ENCODE measurements at regions not wholly inside any gene's neighbourhood (a gene's known extent, or its start where the extent isn't known, plus 50 kb on each side); places are given as distances from the start of the nearest gene placed in this dataset.

DNA sequence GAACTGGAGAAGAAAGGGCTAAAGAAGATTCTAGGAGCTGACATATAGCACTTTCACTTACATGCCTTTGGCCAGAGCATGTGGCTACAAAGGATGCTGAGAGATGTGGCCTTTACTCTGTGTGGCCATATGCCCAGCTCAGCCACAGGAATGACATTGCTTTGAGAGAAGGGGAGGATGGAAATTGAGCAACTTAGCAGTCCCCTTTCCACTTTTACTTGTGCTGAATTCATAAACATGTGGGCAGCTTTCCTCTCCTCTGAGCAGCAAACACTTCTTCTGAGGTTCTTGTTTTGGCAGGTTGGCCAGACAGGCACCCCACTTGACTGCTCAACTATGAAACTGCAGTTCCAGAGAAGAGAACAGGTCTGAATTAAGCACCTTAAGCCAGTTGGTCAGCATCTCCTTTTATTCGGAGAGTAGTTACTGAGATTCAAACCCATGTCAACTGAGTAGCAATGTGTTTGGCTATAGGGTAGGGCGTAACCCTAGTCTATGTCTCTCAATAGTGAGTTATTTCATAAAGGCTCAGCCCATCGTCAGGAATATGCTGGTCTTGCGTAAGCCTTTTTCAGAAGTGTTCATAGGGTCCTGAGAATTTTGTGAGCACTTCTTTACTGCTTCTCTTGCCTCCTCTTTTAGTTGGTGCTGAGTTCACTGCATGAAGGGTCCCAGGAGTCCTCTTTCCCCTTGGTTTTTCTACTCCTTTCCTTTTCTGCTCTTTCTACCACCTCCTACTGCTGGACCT is 134.5 kb downstream of the PALM2AKAP2 start:
- no peak for DNase-seq

- no peak for DNase-seq
Observed at GRCh38 chr9:109916316-109916715, 136.3 kb downstream of the PALM2AKAP2 start.

DNA sequence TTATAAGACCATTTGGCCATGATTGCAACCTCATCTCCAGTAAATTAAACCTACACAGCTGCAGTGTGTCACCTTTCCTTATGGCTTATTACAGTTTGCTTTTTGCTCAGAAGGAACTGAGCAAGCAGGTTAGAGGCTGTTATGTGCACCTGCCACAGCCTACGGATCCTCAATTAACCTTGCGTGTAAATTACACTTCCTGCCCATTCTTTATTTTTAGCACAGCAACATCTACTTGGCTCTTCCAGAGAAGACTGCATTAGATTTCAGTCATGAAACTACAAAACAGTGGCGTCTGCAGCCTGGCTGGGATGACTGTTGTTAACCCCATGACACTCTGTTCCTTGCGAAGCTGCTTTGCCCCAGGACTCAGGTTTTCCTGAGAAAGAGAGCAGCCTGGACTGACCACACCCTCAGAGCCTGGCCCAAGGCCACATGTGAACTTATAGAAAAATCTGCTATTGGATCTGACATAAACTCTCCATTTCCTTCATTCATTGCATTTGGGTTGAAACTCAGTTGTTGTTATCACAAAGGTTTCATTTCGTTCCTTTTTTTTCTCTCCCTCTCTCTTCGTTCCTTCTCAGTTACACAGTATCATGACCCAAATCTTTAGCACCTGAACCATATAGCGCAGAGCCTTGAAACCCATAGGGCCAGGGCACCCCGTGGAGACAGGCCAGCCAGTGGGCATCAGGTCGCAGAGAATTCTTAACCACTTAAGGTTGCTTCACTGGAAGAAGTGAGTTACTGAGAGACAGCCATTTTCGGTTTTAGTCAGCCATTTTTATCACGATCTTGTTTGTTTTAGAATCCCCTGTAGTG is 138.6 kb downstream of the PALM2AKAP2 start:
- no peak for DNase-seq

DNA sequence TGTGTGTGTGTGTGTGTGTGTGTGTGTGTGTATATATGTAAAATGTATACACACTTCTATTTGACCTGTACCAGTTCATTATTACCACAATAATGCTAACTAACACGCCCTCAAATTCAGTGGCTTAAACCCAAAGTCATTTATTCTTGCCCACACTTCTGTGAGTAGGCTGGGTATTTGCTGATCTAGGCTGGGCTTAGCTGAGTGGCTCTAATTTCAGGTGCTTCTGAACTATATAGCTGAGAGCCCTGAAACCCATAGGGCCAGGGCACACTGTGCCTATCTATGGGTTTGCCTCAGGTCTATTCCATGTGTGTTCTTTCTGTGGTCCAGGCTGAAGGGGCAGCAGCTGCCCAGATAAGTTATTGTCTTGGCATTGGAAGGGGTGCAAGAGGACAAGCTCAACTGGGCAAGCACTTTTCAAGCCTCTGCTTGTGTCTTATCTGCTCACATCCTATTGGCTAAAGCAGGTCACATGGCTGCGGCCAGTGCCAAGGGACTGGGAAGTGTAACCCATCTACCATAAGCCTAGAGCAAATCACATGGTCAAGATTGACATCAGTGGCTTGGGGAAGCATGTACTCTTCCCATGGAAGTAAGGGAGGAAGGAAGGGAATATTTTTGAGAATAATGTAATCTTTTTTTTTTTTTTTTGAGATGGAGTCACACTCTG is 139.9 kb downstream of the PALM2AKAP2 start:
- no peak for DNase-seq

GRCh38 chr9:109922617-109923470 is 142.8 kb downstream of the PALM2AKAP2 start:
- no peak for DNase-seq

DNA sequence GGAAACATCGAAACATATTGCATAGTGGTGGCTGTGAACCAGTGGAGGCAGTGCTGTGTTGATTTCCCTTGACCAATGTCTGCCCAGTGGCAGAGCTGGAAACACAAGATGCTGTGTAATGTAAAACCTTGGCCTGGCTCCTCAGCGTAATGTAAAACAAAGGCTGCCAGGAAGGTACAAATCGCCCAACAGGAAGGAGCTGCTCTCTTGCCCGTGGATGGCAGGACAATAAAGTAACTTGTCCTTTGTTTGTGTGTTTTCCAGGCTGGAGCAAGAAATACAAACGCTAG is 143.4 kb downstream of the PALM2AKAP2 start:
- DNase-seq = no peak

DNA sequence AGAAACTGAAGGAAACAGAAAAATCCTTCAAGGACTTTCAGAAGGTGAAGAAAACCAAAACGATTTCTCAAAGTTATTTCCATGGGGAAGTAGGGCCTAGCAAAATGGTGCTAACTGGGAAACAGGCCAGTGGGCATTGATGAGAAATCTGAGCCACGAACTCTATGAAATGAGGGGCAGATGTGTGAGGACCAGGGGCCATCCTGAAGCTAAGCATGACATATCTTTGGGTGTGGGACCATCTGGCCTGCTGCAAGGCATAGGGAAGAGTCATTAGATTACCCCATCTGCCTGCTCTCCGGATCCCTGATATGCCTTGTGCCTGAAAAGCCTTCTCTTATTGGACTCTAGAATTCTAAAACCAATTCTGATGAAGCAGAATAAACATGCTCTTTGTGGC is 143.8 kb downstream of the PALM2AKAP2 start:
- no peak for DNase-seq

- no peak for DNase-seq
Observed at GRCh38 chr9:109925799-109926198, 145.8 kb downstream of the PALM2AKAP2 start.

GRCh38 chr9:109926421-109926869 is 146.4 kb downstream of the PALM2AKAP2 start:
- DNase-seq = no peak

DNA sequence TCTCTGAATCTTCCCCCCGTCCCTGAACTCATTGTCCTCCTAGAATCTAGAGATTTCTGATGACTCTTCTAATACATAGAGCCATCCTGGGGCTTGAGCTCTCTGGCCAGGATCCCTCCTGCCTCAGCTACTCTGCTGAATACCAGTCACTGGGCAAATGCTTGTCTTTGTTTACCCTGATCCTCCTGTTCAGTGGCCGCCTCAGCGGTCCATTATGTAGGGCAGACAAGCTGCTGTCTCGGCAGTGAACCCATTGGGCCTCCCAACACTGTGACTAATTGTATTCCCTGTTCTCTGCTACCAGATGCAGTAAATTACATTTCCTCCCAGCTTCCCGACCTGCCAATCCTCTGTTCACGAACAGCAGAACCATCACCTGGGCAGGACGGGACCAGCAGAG is 151.6 kb downstream of the PALM2AKAP2 start:
- DNase-seq = no peak

- no peak for DNase-seq
Observed at GRCh38 chr9:109934136-109934856, 154.3 kb downstream of the PALM2AKAP2 start.

- DNase-seq = no peak
Observed at GRCh38 chr9:109934857-109935215, 154.8 kb downstream of the PALM2AKAP2 start.

GRCh38 chr9:109935406-109936087 is 155.5 kb downstream of the PALM2AKAP2 start:
- DNase-seq = no peak

- no peak for DNase-seq
Observed at GRCh38 chr9:109937861-109938453, 158.0 kb downstream of the PALM2AKAP2 start.

GRCh38 chr9:109939698-109940342 is 159.8 kb downstream of the PALM2AKAP2 start:
- no peak for DNase-seq

GRCh38 chr9:109940561-109940960 is 160.6 kb downstream of the PALM2AKAP2 start:
- DNase-seq = no peak

DNA sequence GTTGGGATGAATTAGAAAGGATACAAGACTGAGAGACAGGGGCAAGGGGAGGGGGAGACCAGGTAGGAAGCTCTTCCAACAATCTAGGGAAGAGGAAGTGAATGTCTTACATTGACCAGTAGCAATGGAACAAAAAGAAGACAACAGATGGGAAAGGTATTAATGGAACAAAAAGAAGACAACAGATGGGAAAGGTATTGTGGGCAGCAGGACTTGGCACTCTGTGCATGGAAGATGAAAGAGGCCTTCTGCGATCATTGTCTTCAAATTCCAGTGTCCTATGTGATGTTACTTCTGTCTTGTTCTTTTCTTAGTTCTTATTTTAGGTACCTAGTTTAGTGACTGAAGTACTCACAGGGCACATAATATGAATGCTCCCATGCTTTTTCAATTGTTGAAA is 161.8 kb downstream of the PALM2AKAP2 start:
- DNase-seq = no peak

DNA sequence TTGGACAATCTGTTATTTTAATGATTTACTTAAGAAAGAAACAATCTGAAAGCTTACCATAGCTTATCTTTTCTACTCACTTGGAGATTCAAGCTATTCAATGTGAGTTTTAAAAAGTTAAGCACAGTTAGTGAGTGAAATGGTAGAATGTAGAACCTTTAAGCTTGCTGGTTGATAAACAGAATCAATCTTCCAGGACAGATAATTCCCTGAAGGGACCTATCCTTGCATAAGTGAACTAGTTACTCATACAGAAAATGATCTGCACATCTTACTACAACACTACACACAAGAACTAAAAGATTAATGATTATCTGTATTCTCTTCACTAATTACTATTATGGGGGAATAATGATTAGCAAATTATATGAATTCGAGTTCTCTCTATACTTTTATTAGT is 165.6 kb downstream of the PALM2AKAP2 start:
- DNase-seq = no peak

- no peak for DNase-seq
Observed at GRCh38 chr9:109948453-109948852, 168.5 kb downstream of the PALM2AKAP2 start.

DNA sequence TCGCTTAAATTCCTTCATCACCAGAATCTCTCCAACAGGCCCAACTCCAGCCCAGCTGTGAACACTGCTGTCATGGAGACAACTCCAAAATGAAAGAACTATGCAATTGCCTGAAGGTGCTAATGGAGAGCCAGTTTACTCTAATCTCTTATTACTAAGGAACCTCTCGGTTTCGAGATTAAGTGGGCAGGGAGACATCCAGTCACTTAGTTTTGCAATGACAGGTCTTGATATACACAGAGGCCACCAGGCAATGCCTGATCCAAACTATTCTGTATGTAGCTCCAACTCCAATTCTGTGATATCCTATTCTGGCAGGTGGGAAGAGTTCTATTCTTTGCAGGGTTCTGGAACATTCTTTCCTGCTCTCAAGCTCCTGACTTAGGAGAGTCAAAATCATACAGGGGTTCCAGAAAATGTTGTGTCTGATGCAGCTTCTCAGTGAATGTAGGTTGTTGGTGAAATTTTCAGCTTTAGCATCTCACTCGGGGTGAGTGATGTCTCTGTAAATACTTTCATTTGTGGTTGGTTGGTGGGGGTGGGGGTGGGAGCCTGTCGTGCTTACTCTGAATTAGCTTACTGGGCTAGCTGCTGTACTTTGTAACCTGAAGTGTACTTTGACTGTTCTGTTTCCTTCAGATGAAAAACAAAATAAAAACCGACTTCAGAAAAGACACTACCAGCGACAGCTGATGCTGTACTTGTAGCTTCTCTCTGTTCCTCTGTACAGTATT is 170.9 kb downstream of the PALM2AKAP2 start:
- no peak for DNase-seq
